ENCODE measurements at regions not wholly inside any gene's neighbourhood (a gene's known extent, or its start where the extent isn't known, plus 50 kb on each side); places are given as distances from the start of the nearest gene placed in this dataset.
"Not testable (repeated sequence)": the region's sequence is repeated elsewhere in the genome, so short reads cannot be mapped to it uniquely, and the experiment has no call there.

DNA sequence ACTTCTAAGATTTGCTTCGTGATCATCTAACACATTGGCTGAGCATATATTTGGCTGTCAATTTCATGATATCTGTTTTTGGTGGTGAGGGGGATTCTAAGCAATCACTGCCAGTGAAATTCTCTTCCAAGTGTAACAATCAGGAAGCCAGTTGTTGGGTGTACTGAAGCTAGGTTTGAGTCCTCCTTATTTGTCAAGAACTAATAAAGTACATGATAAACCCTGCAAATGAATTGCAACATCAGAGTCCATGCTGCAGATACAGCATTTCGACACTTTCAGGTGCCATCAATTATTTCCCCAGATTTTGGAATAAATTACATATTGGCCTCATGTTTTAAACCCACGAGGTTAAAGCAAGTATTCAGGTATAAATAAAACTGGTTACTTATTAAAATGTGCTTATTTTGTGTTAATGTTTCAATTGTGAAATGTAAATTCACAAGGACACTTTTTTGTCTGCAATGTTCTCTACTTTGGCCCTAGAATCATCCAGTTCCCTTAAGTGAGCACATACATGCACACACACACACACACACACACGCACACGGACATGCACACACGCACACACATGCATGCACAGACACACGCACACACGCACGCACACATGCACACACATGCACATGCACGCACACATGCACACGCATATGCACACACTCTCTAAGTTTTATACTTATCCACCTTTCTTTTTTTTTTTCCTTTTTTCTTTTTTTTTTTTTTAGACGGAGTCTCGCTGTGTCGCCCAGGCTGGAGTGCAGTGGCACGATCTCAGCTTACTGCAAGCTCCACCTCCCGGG lies 510.2 kb upstream of the KLF6 start:
- DNase-seq (ENCODE audit: low read depth), result no peak

DNA sequence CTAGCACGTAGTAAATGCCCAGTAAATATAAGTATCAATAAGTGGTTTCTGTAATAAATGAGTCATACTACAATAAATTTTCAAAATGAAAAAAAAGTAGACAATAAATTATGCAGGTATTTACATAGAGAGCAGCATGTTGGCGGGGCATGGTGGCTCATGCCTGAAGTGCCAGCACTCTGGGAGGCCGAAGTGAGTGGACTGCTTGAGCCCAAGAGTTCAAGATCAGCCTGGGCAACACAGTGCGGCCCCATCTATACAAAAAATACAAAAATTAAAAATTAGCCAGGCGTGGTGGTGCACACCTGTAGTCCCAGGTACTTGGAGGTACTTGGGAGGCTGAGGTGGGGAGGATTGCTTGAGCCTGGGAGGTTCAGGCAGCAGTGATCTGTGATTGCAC lies 509.3 kb upstream of the KLF6 start:
- DNase-seq (ENCODE audit: low read depth), result no peak

DNA sequence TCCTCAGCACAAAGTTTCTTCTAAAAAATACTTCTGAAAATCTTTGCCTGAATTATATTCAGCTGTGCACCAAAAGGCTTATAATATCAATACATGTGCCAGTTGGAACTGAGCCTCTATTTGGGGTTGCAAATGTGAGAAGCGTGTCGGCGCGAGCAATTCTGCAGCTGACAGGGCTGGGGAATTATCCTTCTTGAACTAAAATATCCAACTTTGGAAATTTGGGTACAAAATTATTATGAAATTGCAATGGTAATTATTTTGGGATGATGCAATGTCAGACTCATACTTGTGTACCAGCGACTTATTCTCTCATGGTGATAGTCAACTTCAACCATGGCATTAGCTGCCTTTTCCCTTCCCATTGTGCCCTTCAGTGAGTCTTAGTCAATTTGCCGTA lies 507.0 kb upstream of the KLF6 start:
- no peak for DNase-seq (ENCODE audit: low read depth)

DNA sequence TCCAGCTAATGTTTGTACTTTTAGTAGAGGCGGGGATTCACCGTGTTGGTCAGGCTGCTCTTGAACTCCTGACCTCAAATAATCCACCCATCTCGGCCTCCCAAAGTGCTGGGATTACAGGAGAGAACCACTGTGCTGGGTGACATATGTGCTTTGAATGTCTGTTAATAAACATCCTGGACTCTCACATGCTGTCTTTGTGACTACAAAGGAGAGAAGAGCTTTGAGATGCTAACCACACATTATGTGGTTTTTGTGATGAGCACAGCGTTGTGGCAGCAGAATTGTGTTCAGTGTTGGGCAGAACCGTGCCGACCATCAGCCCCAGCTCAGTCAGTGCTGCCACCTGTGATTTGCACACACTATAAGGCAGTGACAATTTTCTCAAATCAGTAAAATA lies 500.1 kb upstream of the KLF6 start:
- no peak for DNase-seq (ENCODE audit: low read depth)

DNA sequence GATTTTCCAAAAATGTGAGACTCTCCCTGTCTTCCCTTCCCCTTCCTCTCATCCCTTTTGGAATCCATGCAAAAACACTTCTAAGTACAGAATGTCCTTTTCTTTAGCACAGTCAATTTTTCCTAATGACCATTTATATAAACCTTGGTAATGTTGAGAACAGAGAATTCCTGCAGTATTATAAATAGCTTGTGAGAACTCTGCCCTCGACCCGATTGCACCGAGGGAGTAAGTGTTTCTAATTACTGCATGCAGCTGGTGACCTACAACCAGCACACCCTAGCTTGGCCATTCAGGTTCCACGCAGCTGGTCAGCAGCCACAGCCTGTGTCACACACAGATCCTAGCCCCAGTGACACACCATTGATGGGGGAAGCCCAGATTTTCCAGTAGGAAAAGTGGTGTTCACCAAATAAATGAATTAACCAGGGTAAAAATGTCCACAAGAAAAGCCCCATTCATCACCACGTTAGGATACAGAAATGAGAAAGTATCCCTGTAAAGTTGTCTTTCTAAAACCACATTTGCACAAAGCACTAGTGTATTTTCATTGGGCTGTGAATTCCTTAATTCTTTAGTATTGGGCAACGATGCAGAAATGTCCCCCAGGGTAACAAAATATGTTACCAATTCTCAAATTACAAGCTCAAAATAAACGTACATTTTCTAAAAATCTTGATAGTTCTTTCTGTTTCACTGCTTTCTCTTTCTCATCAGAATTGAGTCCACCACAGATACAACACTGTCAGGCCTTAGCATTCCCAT lies 499.0 kb upstream of the KLF6 start:
- DNase-seq (ENCODE audit: low read depth), result peak; percentile 59

DNA sequence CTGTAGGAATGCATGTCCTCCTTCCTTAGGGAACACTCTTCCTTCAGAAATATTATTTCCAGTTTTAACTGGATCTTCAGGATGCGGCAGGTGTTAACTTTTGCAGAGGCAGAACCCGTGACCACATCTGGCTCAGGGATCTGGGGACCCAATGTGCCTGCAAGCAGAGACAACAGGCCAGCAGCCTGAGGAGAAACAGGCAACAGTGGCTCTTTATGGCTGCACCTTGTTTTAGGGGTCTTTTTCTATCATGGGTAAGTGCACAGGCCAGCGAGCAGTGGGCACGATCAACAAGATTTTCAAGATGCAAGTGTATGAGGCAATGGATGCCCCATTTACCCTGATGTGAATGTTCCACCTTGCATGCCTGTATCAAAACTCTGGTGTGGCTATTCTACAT lies 497.5 kb upstream of the KLF6 start:
- DNase-seq (ENCODE audit: low read depth), result no peak

DNA sequence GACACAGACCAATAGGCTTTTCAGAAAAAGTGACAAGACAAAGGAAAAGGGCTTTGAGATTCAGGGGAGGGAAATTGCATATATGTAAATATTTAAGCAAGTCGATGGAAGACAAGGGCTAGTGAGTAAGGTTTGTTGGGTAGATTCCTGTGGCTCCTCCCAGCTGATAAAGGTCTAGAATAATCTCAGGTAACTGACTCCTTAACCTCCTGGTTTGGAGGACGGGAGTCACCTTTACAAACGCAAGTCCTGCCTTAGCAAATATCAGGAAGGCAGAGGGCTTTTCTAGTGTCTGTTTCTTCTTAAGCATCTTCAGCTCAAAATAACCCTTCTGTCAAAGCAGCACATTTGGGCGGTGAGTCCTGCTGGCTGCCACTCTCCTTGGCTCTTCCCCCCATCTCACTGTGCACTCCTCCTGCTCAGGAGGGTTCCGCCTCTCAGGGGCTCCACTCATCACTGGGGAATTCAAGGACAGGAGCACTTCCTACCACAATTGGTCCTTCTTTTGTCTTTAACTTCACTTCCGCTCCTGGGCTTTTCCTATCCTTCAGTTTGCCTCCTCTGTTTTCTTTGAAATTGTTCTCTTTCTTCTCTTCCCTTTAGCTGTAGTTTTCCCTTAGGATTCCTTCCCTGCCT lies 496.3 kb upstream of the KLF6 start:
- no peak for DNase-seq (ENCODE audit: low read depth)

DNA sequence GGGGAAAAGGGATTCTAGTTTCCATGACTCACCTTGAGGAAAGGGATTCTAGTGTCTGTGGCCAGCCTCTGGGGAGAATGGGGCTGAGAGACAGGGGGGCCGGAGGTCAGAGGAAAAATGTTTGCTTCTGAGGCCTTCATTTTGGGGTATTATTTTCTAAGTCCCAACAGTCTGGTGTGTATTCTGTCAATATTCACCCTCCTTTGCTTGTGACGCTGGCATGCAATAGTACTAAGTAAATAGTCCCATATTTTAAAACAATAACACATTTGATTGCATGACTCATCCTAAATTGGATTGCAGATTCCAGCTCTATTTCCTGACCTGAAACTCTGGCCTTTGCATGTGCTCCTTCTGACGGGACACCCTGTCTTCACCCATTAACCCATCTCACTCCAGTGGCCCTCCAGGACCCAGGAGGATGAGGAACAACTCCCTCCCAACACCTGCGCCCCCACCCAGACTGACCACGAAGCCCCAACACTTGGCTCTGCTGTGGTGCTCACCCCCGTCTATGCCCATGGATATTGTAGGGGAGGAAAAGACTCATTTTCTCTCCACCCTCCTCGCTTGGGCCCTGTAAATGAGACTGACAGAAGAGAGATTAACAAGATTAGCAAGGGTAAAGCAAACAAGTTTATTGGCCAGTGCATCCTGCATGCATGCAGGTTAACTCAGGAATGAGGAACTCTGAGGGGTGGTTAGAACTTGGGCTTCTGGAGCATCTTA lies 495.6 kb upstream of the KLF6 start:
- no peak for DNase-seq (ENCODE audit: low read depth)

DNA sequence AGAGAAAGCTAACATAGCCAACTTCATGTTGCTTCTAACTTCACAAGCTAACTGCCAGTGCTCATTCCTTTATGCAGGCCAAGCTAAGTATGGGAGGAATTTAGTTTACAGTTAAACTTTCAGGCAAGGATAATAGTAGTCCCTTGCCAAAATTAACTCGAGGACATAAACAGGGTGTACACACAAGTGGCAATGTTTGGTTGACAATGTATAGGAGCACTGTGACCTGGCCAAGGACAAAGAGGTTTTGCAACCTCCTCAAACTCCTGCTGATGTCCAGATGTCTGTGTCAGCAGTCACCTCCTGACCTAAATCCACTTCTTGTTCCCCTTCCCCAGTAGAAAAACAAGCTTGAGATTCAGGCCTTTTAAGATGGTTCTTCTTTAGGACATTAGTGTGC lies 494.6 kb upstream of the KLF6 start:
- no peak for DNase-seq (ENCODE audit: low read depth)

DNA sequence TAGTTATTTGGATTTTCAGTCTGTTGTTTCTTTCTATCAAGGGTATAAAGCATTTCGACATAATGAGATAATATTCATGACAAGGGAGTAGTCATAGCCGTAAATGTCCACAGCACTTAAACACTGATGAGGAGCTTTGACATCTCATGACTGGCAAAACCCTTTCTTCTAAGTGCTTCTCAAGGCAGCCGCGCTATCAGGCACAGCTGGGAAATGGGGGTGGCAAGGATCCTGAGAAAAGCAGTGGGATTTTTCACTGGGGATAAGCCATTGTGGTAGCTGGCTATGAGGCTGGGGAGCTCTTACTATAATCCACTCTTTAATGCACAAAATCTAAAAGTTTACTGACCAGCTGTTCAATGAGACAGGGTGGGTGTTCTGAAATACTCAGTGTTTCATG lies 493.2 kb upstream of the KLF6 start:
- DNase-seq (ENCODE audit: low read depth), result no peak

DNA sequence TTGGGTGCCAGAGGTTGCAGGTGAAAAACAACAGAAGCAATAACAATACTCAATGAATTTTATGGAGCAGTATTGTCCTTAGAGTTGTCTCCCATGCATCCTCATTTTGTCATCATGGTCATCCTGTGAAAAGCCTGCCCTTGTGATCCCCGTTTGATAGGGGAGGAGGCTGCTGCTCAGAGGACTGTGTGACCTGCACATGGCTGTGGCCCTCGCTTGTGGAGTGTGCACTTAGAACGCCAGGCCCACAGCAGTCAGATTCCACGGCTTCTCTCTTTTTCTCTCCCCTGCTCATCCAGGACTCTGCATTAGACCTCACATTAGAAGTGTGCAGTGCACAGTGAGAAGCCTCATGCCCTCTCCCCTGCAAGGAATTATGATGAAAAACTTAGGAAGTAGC lies 491.1 kb upstream of the KLF6 start:
- DNase-seq (ENCODE audit: low read depth), result no peak

DNA sequence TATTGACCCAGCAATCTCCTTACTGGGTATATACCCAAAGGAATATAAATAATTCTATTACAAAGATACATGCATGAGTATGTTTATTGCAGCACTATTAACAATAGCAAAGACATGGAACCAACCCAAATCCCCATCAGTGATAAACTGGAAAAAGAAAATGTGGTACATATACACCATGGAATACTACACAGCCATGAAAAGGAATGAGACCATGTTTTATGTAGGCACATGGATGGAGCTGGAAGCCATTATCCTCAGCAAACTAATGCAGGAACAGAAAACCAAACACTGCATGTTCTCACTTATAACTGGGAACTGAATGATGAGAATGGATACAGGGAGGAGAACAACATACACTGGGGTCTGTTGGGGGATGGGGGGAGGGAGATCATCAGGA lies 489.7 kb upstream of the KLF6 start:
- not testable (repeated sequence) for DNase-seq (ENCODE audit: low read depth)

DNA sequence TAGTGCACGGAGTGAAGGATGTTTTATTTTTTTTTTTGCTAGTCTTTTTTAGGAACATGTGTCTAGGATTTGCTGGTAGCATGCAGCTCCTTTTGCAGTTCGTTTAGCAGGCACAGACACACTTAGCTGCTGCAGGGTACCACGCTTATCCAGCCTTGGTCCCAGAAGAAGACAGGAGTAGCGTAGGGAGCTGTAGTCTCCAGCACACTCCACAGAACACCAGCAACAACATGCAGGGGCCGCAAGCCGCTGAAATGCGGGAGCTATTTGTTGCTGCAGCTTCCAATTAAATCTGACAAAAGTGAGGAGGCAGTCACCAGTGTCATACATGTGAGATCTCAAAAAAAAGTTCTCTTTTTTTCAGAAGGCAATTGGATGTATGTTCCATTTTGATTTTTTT lies 486.2 kb upstream of the KLF6 start:
- no peak for DNase-seq (ENCODE audit: low read depth)

DNA sequence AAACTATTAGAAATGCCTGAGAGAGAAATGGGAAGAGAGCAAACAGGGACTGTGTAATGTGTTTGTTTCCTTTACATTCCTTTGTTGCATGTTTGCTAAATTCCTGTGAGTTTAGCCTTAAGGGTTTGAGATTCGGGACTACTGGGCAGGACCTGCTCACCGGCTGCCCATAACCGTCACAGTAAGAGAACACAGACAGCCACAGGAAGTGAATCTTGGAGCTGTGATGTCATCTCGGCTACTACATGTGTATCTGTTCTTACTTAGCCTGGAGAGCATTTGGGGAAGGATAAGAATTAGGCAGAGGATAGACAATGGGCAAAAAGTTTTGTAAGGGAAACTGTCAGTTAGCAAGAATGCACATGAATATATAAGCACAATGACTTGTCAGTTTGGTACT lies 485.1 kb upstream of the KLF6 start:
- peak; percentile 65 for DNase-seq (ENCODE audit: low read depth)

DNA sequence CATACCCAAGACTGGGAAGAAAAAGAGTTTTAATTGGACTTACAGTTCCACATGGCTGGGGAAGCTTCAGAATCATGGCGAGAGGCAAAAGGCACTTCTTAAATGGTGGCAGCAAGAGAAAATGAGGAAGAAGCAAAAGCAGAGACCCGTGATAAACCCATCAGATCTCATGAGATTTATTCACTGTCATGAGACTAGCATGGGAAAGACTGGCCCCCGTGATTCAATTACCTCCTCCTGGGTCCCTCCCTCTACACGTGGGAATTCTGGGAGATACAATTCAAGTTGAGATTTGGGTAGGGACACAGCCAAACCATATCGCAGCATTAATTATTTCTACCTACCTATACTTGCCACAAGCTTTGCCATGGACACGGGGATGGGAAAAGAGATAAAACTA lies 483.5 kb upstream of the KLF6 start:
- not testable (repeated sequence) for DNase-seq (ENCODE audit: low read depth)

DNA sequence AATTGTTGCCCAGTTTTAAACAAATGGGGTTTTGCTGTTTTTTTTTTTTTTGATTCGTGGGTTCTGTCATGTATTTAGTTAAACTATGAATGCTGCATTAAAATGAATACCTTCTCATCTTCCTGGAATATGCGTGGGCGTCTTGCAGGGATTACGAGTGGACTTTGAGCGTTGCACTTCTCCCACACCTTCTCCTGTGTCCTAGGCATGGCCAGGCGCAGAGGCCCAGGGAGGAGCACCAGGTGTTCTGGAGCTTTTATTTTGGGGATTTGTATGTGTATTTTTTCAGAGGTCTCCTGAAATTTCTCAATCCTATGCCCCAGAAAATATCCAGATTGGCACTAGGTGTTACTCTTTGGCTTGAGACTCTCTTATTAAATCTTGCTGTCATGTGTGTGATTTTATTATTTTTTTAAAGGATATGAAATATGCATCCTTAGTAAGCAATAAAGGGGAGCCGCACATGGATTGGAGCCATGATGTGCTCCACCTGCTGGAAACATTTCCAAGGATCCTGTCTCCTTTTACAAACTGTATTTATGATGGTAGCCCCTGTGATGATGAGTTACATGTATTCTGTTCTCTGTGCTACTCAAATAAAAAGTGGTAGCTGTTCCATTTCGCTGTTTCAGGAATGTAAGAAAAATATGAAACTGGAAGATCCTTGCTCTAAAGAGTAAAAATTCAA lies 482.2 kb upstream of the KLF6 start:
- no peak for DNase-seq (ENCODE audit: low read depth)

DNA sequence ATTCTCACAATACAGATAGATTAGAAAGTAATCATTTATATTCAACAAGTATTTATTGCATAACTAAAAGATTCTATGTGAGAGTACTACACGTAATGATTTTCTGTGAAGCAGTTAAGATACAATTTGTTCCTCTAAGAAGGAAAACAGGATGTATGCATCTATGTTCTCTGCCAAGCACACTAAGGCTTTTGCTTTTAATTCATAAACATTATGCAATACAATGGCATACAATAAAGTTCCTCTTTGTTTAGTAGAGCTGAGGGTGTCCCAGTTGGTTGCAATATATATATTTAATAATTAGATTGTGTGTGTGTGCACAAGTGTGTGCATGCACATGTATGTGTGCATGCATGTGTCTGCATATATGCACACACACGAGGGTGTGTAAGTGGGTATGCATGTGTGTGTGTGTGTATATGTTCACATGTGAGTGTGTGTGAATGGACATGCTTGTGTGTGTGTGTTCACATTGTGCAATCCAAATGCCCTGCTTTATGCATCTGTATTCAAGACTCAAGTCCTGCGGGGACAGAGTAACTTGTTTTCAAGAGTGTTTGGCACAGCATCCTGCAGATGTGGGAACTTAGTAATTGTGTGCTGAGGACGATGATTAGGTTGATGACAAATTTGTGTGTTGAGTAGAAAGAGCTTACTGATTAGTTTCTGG lies 481.5 kb upstream of the KLF6 start:
- DNase-seq (ENCODE audit: low read depth), result no peak

DNA sequence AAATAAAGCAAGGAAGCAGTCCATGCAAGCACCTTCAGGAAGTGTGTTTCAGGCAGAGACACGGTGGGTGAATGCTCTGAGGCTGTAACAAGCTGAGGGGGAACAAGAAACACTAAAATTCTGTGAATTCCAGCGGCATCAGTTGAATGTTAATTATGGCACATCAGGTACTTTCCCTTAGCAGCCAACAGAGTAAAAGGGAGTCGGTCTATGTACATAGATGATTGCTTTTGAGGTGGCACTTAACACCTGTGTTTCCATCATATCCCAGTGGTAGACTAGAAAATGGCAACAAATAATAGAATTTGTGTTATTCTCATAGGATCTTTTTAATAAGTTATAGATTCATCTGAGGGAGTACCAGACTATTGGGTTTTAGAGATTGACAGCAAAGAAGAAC lies 481.0 kb upstream of the KLF6 start:
- no peak for DNase-seq (ENCODE audit: low read depth)

DNA sequence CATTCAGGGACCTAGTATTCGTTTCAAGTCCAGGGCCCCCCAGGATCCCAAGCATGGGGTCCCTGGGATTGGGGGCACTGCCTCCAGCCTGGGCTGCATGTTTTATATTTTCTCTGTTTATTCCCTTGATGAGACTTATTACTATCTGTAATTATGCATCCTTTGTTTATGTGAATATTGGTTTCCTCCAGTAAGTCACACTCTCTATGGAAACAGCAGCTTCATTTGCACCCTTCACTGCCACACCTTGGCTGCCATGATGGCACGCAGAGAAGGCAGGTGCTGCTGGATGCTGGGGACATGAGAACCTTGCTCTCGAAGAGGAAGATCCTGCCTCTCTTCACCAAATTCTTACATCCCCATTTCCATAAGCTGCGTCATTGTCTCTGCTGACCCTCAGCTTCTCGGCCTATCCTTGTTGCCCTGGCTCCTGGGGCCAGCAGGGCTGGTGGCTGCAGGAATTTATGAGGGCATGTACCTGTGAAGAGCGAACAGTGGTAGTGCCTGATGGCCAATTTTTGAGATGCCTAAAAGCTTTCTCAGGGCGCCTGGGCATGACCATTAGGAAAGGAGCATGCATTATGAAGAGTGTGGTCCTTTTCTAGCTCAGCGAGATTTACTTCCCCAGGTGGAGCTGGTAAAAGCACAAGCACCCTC lies 479.3 kb upstream of the KLF6 start:
- DNase-seq (ENCODE audit: low read depth), result no peak

DNA sequence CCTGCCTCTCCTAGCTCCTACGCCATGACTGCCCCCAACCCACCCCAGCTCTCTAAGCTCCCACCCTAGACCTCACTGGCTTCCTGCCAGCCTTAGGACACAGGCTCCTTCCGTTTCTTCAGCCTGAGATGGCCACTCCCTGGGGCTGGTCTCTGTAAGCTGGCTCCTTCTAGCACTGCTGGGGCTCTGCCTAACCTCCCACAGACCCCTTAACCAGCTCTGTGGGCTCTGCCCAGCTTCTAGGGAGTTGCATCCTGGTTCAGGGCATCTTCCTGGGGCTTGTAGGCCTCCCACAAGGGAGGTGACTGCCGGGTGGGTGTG lies 478.6 kb upstream of the KLF6 start:
- no peak for DNase-seq (ENCODE audit: low read depth)
